ENCODE measurements at regions not wholly inside any gene's neighbourhood (a gene's known extent, or its start where the extent isn't known, plus 50 kb on each side); places are given as distances from the start of the nearest gene placed in this dataset.

GRCh38 chr14:101476258-101476915, 84.9 kb upstream of the DIO3 start:
- no peak for DNase-seq

- DNase-seq: peak; percentile 63
Observed at GRCh38 chr14:101476916-101477553, 84.3 kb upstream of the DIO3 start.

- no peak for DNase-seq
Observed at GRCh38 chr14:101477648-101478047, 83.6 kb upstream of the DIO3 start.

GRCh38 chr14:101478096-101478495, 83.2 kb upstream of the DIO3 start:
- DNase-seq: no peak

GRCh38 chr14:101478796-101479410, 82.4 kb upstream of the DIO3 start:
- no peak for DNase-seq

GRCh38 chr14:101480022-101480746, 81.1 kb upstream of the DIO3 start:
- DNase-seq: no peak

- DNase-seq: no peak
Observed at GRCh38 chr14:101480747-101481530, 80.4 kb upstream of the DIO3 start.

- DNase-seq: no peak
Observed at GRCh38 chr14:101481557-101481956, 79.7 kb upstream of the DIO3 start.

- no peak for DNase-seq
Observed at GRCh38 chr14:101482066-101482465, 79.2 kb upstream of the DIO3 start.

GRCh38 chr14:101483829-101484228, 77.5 kb upstream of the DIO3 start:
- DNase-seq: no peak

- DNase-seq: no peak
Observed at GRCh38 chr14:101489092-101489760, 72.1 kb upstream of the DIO3 start.

- DNase-seq: no peak
Observed at GRCh38 chr14:101490771-101491170, 70.5 kb upstream of the DIO3 start.

GRCh38 chr14:101491841-101492240, 69.5 kb upstream of the DIO3 start:
- no peak for DNase-seq

- no peak for DNase-seq
Observed at GRCh38 chr14:101492716-101493115, 68.6 kb upstream of the DIO3 start.

GRCh38 chr14:101494826-101495225, 66.5 kb upstream of the DIO3 start:
- DNase-seq: no peak

- no peak for DNase-seq
Observed at GRCh38 chr14:101495284-101495683, 66.0 kb upstream of the DIO3 start.

GRCh38 chr14:101495827-101496775, 65.2 kb upstream of the DIO3 start:
- no peak for DNase-seq

- no peak for DNase-seq
Observed at GRCh38 chr14:101496776-101497683, 64.3 kb upstream of the DIO3 start.

GRCh38 chr14:101497684-101498525, 63.4 kb upstream of the DIO3 start:
- DNase-seq: no peak

Data from COR-L47 (cell line).